ENCODE measurements at regions not wholly inside any gene's neighbourhood (a gene's known extent, or its start where the extent isn't known, plus 50 kb on each side); places are given as distances from the start of the nearest gene placed in this dataset.

DNA sequence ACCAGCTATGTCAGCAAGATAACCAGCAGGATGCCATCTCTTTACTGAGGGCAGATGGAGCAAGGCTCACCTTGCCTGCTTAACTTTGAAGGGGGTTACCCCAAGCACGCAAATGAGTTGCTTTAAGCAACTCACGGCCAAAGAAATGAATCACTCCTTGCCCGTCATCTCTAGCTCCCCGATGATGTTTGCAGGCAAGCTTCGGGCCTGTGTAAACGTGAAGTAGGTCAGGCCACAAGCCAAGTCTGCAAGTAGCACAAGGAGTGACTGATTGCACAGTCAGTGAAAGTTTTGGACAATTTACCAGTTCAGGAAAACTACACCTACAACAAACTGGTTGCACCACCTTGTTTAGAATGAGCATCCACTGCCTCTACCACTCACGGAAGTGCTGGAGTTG is 699.7 kb upstream of the TBX3 start:
- H3K27ac ChIP-seq: no peak overlapping the region; the same call in 1 of the 2 replicates
- TF ChIP-seq, protein P1, sequence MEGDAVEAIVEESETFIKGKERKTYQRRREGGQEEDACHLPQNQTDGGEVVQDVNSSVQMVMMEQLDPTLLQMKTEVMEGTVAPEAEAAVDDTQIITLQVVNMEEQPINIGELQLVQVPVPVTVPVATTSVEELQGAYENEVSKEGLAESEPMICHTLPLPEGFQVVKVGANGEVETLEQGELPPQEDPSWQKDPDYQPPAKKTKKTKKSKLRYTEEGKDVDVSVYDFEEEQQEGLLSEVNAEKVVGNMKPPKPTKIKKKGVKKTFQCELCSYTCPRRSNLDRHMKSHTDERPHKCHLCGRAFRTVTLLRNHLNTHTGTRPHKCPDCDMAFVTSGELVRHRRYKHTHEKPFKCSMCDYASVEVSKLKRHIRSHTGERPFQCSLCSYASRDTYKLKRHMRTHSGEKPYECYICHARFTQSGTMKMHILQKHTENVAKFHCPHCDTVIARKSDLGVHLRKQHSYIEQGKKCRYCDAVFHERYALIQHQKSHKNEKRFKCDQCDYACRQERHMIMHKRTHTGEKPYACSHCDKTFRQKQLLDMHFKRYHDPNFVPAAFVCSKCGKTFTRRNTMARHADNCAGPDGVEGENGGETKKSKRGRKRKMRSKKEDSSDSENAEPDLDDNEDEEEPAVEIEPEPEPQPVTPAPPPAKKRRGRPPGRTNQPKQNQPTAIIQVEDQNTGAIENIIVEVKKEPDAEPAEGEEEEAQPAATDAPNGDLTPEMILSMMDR (conservative IDR thresholded peaks at IDR 0.05): no peak

DNA sequence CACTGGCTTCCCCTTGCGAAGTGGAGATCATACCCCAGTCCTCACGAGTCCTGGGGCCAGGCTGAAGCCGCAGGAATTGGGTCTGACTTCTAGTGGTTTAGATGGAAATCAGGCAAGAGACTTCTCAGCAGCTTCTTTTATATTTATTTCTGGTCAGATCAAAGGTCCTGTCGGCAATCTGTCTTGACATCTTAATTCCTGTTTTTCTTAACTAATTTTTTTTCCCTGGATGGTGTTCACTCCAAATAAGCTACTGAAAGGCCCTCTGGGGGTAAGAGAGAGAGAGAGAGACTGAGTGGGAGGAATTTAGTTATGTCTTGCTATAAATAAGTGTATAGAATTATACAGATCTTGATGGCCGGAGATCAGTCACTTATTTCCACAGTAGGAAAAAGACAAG is 698.7 kb upstream of the TBX3 start:
- TF ChIP-seq, protein P1 (conservative IDR thresholded peaks at IDR 0.05): no peak

DNA sequence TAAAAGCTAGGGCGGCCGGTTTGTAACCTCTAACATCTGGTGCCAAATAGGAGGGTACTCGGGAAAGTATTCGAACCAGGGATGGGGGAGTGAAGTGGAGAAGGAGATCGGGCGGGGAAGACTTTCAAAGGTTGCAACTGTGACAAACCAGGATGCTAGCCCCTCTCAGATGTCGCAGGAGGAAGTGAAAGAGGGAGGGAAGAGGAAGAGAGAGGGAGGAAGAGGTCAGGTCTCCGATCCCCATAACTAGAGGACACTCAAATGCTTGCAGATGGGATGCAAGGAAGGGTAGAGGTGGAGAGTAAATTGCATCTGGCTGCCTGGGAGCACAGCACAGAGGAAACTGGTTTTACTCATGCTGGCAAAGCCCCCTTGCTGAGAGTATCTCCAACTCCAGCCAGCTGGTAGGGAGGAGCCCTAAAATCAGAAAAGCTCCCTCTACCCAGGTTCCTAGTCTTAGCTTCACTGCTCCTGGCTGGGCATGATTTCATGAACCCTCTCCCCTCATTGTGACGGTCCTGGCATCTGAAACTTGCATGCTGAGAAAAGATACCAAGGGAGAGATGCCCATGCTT is 696.7 kb upstream of the TBX3 start:
- H3K27ac ChIP-seq: no peak overlapping the region
- TF ChIP-seq, protein P1 (conservative IDR thresholded peaks at IDR 0.05): no peak

More for the DNA sequence above, 698.7 kb upstream of the TBX3 start:
- no peak overlapping the region for H3K27ac ChIP-seq

DNA sequence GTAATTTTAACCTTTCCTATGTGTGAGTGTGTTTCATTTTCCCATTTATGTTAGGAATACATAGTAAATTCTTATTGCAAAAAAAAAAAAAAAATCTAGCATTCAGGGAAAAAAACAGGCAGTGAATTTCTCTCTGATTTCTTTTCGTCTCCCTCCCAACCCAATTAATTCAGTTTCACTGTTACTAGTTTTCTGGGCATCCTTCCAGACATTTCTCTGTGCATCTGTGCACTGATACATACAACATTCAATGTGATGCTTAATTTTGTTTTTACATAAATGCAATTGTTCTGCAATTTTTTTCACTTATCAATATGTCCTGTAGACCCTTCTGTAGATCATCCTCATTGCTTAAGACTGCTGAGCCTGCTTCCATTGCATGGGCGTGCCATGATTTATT is 694.3 kb upstream of the TBX3 start:
- TF ChIP-seq, protein P1 (conservative IDR thresholded peaks at IDR 0.05): no peak
- no peak overlapping the region for H3K27ac ChIP-seq

DNA sequence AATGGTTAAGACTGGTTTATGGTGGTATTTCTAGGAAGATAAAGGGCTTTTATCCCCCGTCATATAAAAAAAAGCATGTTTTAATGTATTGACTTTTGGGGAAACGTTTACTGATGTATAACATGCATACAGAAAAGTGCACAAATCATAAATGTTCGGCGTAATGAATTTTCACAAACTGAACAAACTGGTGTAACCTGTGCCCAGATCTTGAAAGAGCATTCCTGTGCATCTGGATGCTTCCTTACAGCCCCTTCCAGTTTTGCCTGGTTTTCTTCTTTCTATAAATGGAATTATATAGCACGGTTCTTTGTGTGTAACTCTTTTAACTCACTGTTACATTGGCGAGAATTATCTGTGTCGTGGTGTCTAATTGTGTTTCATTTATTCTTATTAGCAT is 693.8 kb upstream of the TBX3 start:
- TF ChIP-seq, protein P1 (conservative IDR thresholded peaks at IDR 0.05): no peak

DNA sequence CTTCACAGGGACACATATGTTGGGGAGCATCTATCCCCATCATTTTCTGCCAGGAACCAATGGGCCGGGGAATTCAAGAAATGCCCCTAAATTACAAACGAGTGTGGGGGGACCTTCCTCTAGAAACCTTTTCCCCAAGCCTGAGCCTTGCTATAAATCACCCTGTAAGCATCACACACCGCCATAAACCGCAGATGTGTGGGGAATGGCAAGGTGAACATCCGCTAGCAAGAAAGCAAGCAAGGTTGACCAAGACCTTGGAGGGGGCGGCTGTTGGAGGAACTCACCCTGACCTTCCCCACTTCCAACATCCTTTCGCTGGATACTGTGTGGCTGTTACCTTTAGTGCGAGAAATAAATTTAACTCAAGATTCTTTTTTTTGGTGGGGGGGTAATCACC is 693.3 kb upstream of the TBX3 start:
- TF ChIP-seq, protein P1 (conservative IDR thresholded peaks at IDR 0.05): no peak

More for the DNA sequence above, 693.8 kb upstream of the TBX3 start:
- no peak overlapping the region for H3K27ac ChIP-seq

DNA sequence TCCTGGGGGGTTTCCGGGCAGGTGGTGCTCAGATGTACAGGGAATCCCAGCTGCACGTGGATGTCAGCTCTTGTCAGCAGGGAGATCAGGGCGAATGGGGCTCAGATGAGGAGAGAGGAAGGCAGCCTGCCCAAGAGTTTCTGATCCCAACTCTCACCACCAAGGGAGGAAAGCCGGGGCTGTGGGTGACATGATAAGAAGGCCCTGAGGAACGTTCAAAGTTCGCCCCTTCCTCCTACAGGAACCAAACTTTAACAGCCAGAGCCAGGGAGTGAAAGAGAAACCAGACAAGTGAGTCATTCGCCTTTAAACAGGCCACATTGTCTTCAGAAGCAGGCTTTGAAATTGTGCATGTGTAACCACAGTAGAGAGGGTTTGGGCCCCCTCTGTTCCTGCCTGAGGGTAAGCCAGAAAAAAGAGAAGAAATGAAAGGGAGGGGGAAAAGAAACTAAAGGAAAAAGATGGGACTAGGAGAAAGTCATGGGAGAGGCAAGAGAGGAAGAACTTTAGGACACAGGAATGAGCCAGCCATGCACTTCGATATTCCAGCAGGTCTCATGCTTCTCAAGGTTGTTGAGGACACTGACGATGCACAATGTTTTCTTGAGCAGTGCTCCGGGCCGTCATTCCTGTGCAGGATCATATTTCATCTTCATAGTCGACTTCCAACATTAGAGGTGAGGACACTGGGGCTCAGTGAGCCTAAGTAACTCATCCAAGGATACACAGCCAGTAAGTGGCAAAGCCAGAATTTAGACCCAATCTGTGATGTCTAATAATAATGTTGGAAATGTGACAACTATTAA is 691.4 kb upstream of the TBX3 start:
- TF ChIP-seq, protein P1 (conservative IDR thresholded peaks at IDR 0.05): no peak
- H3K27ac ChIP-seq: no peak overlapping the region

More for the DNA sequence above, 693.3 kb upstream of the TBX3 start:
- H3K27ac ChIP-seq: no peak overlapping the region
